Lower leg skin (tissue), 4 donors: ENCODE measurements at regions not wholly inside any gene's neighbourhood (a gene's known extent, or its start where the extent isn't known, plus 50 kb on each side); places are given as distances from the start of the nearest gene placed in this dataset.

Experiments
- DNase-seq, 2 donors: peaks; one replicate each; pipeline ENCODE4 v3.0.0-alpha.2; 2019; ENCODE audit warnings: low spot score in 2 of 2
- H3K4me3 ChIP-seq: fragments of 200-600 bp; sonication (generic); 2 replicates; pipeline ENCODE4 v1.5.1; 2017; ENCODE audit warnings: mild to moderate bottlenecking, low read depth; ENCODE audit not compliant: poor library complexity, severe bottlenecking
- CTCF ChIP-seq, 3 donors: fragments of 450-650 bp; IDR thresholded peaks; one replicate each; pipeline ENCODE4 v1.5.1; 2016; ENCODE audit warnings: antibody characterized with exemption in 3 of 3, mild to moderate bottlenecking in 3 of 3, moderate library complexity in 2 of 3
- POLR2A ChIP-seq, 2 donors: fragments of 450-650 bp; IDR thresholded peaks; one replicate each; pipeline ENCODE4 v1.6.1; 2016 to 2017; ENCODE audit warnings: antibody characterized with exemption in 2 of 2, mild to moderate bottlenecking in 1 of 2, moderate library complexity in 1 of 2
- WGBS, 2 donors: methylation state at CpG; one replicate each; pipeline ENCODE4 v1.1.5; 2018; 5-methylcytosine and 5-hydroxymethylcytosine counted together
- intact Hi-C: fragments of 100-400 bp; cut with DNase I; formaldehyde crosslinking; loops from one replicate; pipeline ENCODE4 v1.15.0; 2023; ENCODE audit warnings: low total_unique reads

GRCh38 chr1:185375583-185375982 is 58.5 kb upstream of the IVNS1ABP start:
- 71 to 75% methylated on average over 6 of the region's 6 CpGs for WGBS, 2 donors
- DNase-seq = peak in 1 of 2 donors; percentile 50
- intact Hi-C loops = no loop called here
- H3K4me3 ChIP-seq = no peak overlapping the region
- no peak for TF ChIP-seq POLR2A (IDR thresholded peaks at IDR 0.05)
- no peak for TF ChIP-seq CTCF (IDR thresholded peaks at IDR 0.05)

- WGBS, 2 donors = 73 to 77% methylated on average over 4 of the region's 4 CpGs
Observed at GRCh38 chr1:185373813-185374529, 56.9 kb upstream of the IVNS1ABP start.

GRCh38 chr1:185369786-185370185 is 52.7 kb upstream of the IVNS1ABP start:
- intact Hi-C loops = no loop called here
- WGBS, 2 donors = 41 to 49% methylated on average over 4 of the region's 4 CpGs
- no peak for DNase-seq
- TF ChIP-seq CTCF (IDR thresholded peaks at IDR 0.05) (no peak), POLR2A (IDR thresholded peaks at IDR 0.05) (no peak)
- no peak overlapping the region for H3K4me3 ChIP-seq

More at GRCh38 chr1:185373813-185374529, 56.9 kb upstream of the IVNS1ABP start:
- no peak for DNase-seq
- TF ChIP-seq POLR2A (IDR thresholded peaks at IDR 0.05) (no peak), CTCF (IDR thresholded peaks at IDR 0.05) (no peak)
- intact Hi-C loops = no loop called here
- no peak overlapping the region for H3K4me3 ChIP-seq

GRCh38 chr1:185368913-185369491 is 52.0 kb upstream of the IVNS1ABP start:
- no peak for DNase-seq
- 53 to 71% methylated on average over 1 of the region's 1 CpG for WGBS, 2 donors
- no peak overlapping the region for H3K4me3 ChIP-seq
- TF ChIP-seq POLR2A (IDR thresholded peaks at IDR 0.05) = no peak
- TF ChIP-seq CTCF (IDR thresholded peaks at IDR 0.05) = no peak
- intact Hi-C loops = no loop called here

GRCh38 chr1:185368313-185368855 is 51.3 kb upstream of the IVNS1ABP start:
- intact Hi-C loops = no loop called here
- TF ChIP-seq POLR2A (IDR thresholded peaks at IDR 0.05) (no peak), CTCF (IDR thresholded peaks at IDR 0.05) (no peak)
- DNase-seq = no peak
- H3K4me3 ChIP-seq = no peak overlapping the region
- 88 to 90% methylated on average over 3 of the region's 3 CpGs for WGBS, 2 donors
